VCaP (cell line): ENCODE measurements at regions not wholly inside any gene's neighbourhood (a gene's known extent, or its start where the extent isn't known, plus 50 kb on each side); places are given as distances from the start of the nearest gene placed in this dataset.

ENCODE experiments used
- H3K27ac ChIP-seq: fragments of 450-650 bp; 2 replicates; pipeline ENCODE4 v1.5.1; 2017
- CTCF ChIP-seq: fragments of 450-650 bp; conservative IDR thresholded peaks from 2 replicates; pipeline ENCODE4 v1.5.1; 2017; ENCODE audit warnings: mild to moderate bottlenecking, moderate library complexity

DNA sequence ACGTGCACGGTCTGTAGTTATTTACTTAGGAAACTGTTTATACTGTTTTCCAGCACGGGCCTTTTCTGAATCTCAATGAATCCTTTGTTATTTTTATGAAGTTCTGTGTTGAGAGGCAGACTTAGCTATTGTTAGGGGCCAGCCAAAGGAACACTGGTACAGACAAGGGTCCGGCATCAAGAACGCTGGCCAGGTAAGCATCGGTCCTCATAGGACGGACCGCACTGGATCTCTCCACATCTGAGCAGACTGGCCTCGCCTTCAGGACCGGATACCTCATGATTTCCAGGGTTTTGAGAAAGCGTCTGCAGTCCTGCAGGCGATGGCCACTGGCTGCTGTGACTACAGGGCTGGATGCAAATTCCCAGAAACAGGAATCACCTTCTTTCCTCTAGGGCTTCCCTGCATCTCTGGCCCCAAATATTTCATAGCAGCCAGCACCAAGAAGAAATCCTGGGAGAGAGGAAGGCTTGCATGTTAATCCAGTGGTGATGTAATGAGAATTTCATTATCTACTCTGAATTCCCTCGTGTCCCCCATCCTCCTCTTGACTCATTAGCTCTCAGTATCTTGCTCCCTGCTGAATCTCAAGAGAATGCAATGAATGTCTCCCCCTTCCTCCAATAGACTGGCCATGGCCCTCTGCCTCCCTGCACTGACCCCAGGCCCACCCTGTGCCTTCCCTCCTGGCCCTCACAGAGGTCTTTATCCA is 325.4 kb upstream of the NPVF start:
- H3K27ac ChIP-seq = peak overlapping the region; percentile 98; the same call in 1 of the 2 replicates
- no peak for TF ChIP-seq CTCF

DNA sequence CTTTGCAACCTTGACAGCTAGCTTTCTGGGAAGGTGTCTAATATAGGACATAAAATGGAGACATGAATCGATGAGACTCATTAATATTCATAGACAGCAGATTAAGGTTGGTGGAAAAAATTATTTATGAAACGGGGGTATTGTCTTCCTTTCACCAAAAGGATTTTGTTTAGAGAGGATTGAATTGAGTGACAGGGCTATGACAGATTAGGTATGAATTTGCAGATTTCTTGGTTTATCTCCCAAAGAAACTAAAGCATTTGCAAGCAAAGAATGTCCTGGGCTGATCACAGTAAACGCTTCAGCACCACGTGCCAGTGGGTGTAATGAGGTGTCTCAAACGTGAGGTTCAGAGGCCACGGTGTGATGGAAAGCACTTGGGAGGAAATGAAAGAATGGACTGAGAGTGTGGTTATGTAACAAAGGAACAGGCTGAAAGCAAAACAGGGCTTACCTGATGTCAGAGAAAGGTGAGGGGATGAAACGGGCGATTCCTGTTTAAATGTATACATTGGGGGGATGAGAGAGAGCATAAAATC is 329.2 kb upstream of the NPVF start:
- peak overlapping the region; percentile 98 for H3K27ac ChIP-seq
- TF ChIP-seq CTCF = no peak

DNA sequence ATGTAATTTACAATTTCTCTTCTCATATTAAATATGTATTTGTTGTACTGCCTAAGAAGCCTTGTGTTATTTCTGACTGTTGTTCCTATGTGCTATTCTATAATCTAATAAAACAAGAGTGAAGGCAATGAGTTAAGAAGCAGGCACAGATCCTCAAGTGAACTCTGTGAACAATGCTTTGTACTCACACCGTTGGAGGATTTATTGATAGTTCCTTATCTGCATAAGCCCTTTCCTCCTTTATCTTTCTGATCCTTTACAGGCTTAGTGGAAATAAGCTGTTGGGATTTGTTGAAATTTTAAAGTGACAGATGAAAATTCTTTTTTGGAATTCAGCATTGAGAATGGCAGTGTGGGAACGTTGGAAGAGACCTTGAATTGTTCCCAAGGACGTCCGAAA is 329.6 kb upstream of the NPVF start:
- H3K27ac ChIP-seq = peak overlapping the region; percentile 98
- TF ChIP-seq CTCF = no peak

GRCh38 chr7:25558605-25559004 is 330.3 kb upstream of the NPVF start:
- no peak for TF ChIP-seq CTCF
- peak overlapping the region; percentile 98 for H3K27ac ChIP-seq

- peak overlapping the region; percentile 98; the same call in 1 of the 2 replicates for H3K27ac ChIP-seq
- TF ChIP-seq CTCF = no peak
These were observed 331.5 kb upstream of the NPVF start for GRCh38 chr7:25559581-25560367.

DNA sequence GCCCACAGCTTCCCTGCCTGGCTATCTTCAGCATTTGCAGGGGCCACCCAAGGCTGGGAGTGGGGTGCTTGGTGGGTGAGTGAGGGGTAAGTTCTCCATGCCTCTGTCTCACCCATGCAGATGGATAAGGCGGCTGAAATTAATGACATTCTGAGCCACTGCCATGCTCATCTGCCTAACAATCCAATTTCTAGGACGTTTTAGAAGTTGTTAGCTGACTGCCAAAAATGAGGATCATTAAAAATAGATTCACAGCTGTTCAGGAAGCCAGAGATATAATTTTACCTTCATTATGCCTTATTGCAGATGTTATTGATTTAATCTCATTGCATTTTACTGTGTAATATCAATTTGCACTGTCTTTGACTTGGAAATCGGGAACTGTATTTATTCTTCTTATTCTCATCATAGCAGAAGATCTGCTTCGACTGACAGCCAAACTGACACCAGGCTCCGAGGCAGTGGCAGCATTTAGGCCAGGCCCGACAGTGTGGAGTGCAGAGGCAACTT is 334.4 kb upstream of the NPVF start:
- H3K27ac ChIP-seq = peak overlapping the region; percentile 98; the same call in 1 of the 2 replicates
- TF ChIP-seq CTCF = no peak

DNA sequence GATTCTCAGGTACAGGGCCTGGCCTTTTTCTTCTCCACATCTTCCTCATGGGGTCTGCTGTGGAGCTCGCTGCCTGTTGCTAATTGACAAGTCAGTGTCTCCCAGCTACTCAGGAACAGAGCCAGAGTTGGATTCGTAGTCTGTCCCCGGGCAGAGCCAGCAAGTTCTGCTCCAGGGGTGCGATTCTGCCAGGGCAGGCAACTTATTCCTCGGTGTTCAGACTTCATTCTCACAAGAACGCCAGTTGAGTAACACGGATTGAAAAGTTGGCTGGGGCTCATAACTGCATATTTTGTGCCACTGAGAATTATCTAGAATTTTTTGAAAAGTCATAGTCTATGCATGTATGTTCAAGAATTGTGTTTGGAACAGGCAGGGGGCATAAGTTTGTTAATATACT is 336.7 kb upstream of the NPVF start:
- H3K27ac ChIP-seq = peak overlapping the region; percentile 98
- no peak for TF ChIP-seq CTCF
